ENCODE measurements at regions not wholly inside any gene's neighbourhood (a gene's known extent, or its start where the extent isn't known, plus 50 kb on each side); places are given as distances from the start of the nearest gene placed in this dataset.
A peak's percentile ranks its signal among the peaks of the same experiment; 100 is the strongest.

- H3K4me1 Mint-ChIP-seq (ENCODE audit: low read depth), result peaks cover 6% of the 10 kb centered on the region
- peaks cover 6% of the 10 kb centered on the region for H3K9me3 Mint-ChIP-seq (ENCODE audit: low read depth)
- no peaks in the 10 kb centered on the region for H3K36me3 Mint-ChIP-seq (ENCODE audit: insufficient read depth)
Measured at GRCh38 chr9:26262421-26263107, 584.3 kb upstream of the TUSC1 start.

GRCh38 chr9:26261503-26262330 lies 583.5 kb upstream of the TUSC1 start:
- peaks cover 6% of the 10 kb centered on the region for H3K9me3 Mint-ChIP-seq (ENCODE audit: low read depth)
- H3K27ac Mint-ChIP-seq, result peak overlapping the region; percentile 25
- no peaks in the 10 kb centered on the region for H3K36me3 Mint-ChIP-seq (ENCODE audit: insufficient read depth)
- DNase-seq (ENCODE audit: low spot score, unreplicated experiment), result no peak
- H3K4me1 Mint-ChIP-seq (ENCODE audit: low read depth), result peaks cover 6% of the 10 kb centered on the region
- no peaks in the 10 kb centered on the region for H3K27me3 Mint-ChIP-seq
- TF ChIP-seq CTCF (IDR thresholded peaks at IDR 0.05; ENCODE audit: unreplicated experiment), result no peak
- no peak overlapping the region for H3K4me3 Mint-ChIP-seq (ENCODE audit: low read depth)

More at GRCh38 chr9:26262421-26263107, 584.3 kb upstream of the TUSC1 start:
- H3K4me3 Mint-ChIP-seq (ENCODE audit: low read depth), result no peak overlapping the region
- no peak overlapping the region for H3K27ac Mint-ChIP-seq
- DNase-seq (ENCODE audit: low spot score, unreplicated experiment), result no peak
- no peaks in the 10 kb centered on the region for H3K27me3 Mint-ChIP-seq
- TF ChIP-seq CTCF (IDR thresholded peaks at IDR 0.05; ENCODE audit: unreplicated experiment), result no peak

- Mint-ChIP-seq H3K27ac (no peak overlapping the region), H3K27me3 (no peaks in the 10 kb centered on the region), H3K4me3 (ENCODE audit: low read depth) (no peak overlapping the region), H3K9me3 (ENCODE audit: low read depth) (peaks cover 6% of the 10 kb centered on the region), H3K4me1 (ENCODE audit: low read depth) (peaks cover 6% of the 10 kb centered on the region), H3K36me3 (ENCODE audit: insufficient read depth) (no peaks in the 10 kb centered on the region)
- no peak for TF ChIP-seq CTCF (IDR thresholded peaks at IDR 0.05; ENCODE audit: unreplicated experiment)
- no peak for DNase-seq (ENCODE audit: low spot score, unreplicated experiment)
Measured at GRCh38 chr9:26260238-26260637, 582.0 kb upstream of the TUSC1 start.

- Mint-ChIP-seq H3K36me3 (ENCODE audit: insufficient read depth) (peaks cover 1% of the 10 kb centered on the region), H3K27ac (peak overlapping the region; percentile 52), H3K27me3 (no peaks in the 10 kb centered on the region), H3K4me3 (ENCODE audit: low read depth) (no peak overlapping the region), H3K9me3 (ENCODE audit: low read depth) (peaks cover 14% of the 10 kb centered on the region), H3K4me1 (ENCODE audit: low read depth) (peaks cover 6% of the 10 kb centered on the region)
- no peak for DNase-seq (ENCODE audit: low spot score, unreplicated experiment)
- TF ChIP-seq CTCF (IDR thresholded peaks at IDR 0.05; ENCODE audit: unreplicated experiment), result no peak
Measured at GRCh38 chr9:26247861-26248260, 569.6 kb upstream of the TUSC1 start.

- Mint-ChIP-seq H3K27me3 (no peaks in the 10 kb centered on the region), H3K36me3 (ENCODE audit: insufficient read depth) (peaks cover 1% of the 10 kb centered on the region)
- TF ChIP-seq CTCF (IDR thresholded peaks at IDR 0.05; ENCODE audit: unreplicated experiment), result no peak
Measured at GRCh38 chr9:26244661-26245451, 566.6 kb upstream of the TUSC1 start.

More at GRCh38 chr9:26244661-26245451, 566.6 kb upstream of the TUSC1 start:
- H3K4me3 Mint-ChIP-seq (ENCODE audit: low read depth), result no peak overlapping the region
- H3K9me3 Mint-ChIP-seq (ENCODE audit: low read depth), result peaks cover 11% of the 10 kb centered on the region
- no peak overlapping the region for H3K27ac Mint-ChIP-seq
- no peak for DNase-seq (ENCODE audit: low spot score, unreplicated experiment)
- peaks cover 8% of the 10 kb centered on the region for H3K4me1 Mint-ChIP-seq (ENCODE audit: low read depth)
